Hepatocyte (in vitro differentiated cells): ENCODE measurements at regions not wholly inside any gene's neighbourhood (a gene's known extent, or its start where the extent isn't known, plus 50 kb on each side); places are given as distances from the start of the nearest gene placed in this dataset.

Experiments
- CTCF ChIP-seq: fragments of 200-600 bp; sonication (generic); IDR thresholded peaks from 2 replicates; pipeline ENCODE4 v1.5.1; 2016; ENCODE audit warnings: antibody characterized with exemption, mild to moderate bottlenecking; ENCODE audit not compliant: poor library complexity
- EZH2 ChIP-seq: fragments of 200-600 bp; sonication (generic); IDR thresholded peaks from 2 replicates; pipeline ENCODE4 v1.6.1; 2016; ENCODE audit warnings: antibody characterized with exemption, mild to moderate bottlenecking, borderline replicate concordance
- EZH2phosphoT487 ChIP-seq: fragments of 200-600 bp; sonication (generic); IDR thresholded peaks from one replicate; pipeline ENCODE4 v1.6.1; 2018; ENCODE audit warnings: antibody characterized with exemption, mild to moderate bottlenecking, low read depth, moderate library complexity; ENCODE audit not compliant: unreplicated experiment, severe bottlenecking

DNA sequence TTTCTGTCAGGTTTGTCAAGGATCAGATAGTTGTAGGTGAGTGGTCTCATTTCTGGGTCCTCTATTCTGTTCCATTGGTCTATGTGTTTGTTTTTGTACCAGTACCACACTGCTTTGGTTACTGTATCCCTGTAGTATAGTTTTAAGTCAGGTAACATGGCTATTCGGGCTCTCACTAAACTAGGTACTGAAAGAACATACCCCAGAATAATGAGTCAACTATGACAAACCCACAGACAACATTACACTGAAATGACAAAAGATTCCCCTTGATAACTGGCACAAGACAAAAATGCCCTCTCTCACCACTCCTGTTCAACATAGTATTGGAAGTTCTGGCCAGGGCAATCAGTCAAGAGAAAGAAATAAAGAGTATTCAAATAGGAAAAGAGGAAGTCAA, 535.3 kb upstream of the CYLC2 start:
- TF ChIP-seq CTCF: no peak
- no peak for TF ChIP-seq EZH2phosphoT487
- no peak for TF ChIP-seq EZH2
